ENCODE measurements at regions not wholly inside any gene's neighbourhood (a gene's known extent, or its start where the extent isn't known, plus 50 kb on each side); places are given as distances from the start of the nearest gene placed in this dataset.

- no peaks in the 10 kb centered on the region for H3K4me1 Mint-ChIP-seq (ENCODE audit: unreplicated experiment)
- H3K27me3 Mint-ChIP-seq (ENCODE audit: unreplicated experiment), result no peaks in the 10 kb centered on the region
- TF ChIP-seq CTCF (IDR thresholded peaks at IDR 0.05; ENCODE audit: unreplicated experiment), result no peak
- H3K36me3 Mint-ChIP-seq (ENCODE audit: low read depth, unreplicated experiment), result no peaks in the 10 kb centered on the region
- no peak overlapping the region for H3K4me3 Mint-ChIP-seq (ENCODE audit: unreplicated experiment)
- no peak for DNase-seq (ENCODE audit: low spot score)
- no peak overlapping the region for H3K27ac Mint-ChIP-seq (ENCODE audit: unreplicated experiment)
- no peaks in the 10 kb centered on the region for H3K9me3 Mint-ChIP-seq (ENCODE audit: unreplicated experiment)
These were observed 389.6 kb upstream of the C1orf87 start for GRCh38 chr1:60463146-60463545.

GRCh38 chr1:60461925-60462595, 388.5 kb upstream of the C1orf87 start:
- DNase-seq (ENCODE audit: low spot score), result no peak
- Mint-ChIP-seq H3K27me3 (ENCODE audit: unreplicated experiment) (no peaks in the 10 kb centered on the region), H3K36me3 (ENCODE audit: low read depth, unreplicated experiment) (no peaks in the 10 kb centered on the region), H3K9me3 (ENCODE audit: unreplicated experiment) (no peaks in the 10 kb centered on the region), H3K27ac (ENCODE audit: unreplicated experiment) (no peak overlapping the region), H3K4me3 (ENCODE audit: unreplicated experiment) (no peak overlapping the region), H3K4me1 (ENCODE audit: unreplicated experiment) (no peaks in the 10 kb centered on the region)
- TF ChIP-seq CTCF (IDR thresholded peaks at IDR 0.05; ENCODE audit: unreplicated experiment), result no peak

- Mint-ChIP-seq H3K4me1 (ENCODE audit: unreplicated experiment) (no peaks in the 10 kb centered on the region), H3K4me3 (ENCODE audit: unreplicated experiment) (no peak overlapping the region), H3K27me3 (ENCODE audit: unreplicated experiment) (no peaks in the 10 kb centered on the region), H3K27ac (ENCODE audit: unreplicated experiment) (no peak overlapping the region), H3K36me3 (ENCODE audit: low read depth, unreplicated experiment) (no peaks in the 10 kb centered on the region), H3K9me3 (ENCODE audit: unreplicated experiment) (no peaks in the 10 kb centered on the region)
- TF ChIP-seq CTCF (IDR thresholded peaks at IDR 0.05; ENCODE audit: unreplicated experiment), result no peak
- DNase-seq (ENCODE audit: low spot score), result no peak
These were observed 384.5 kb upstream of the C1orf87 start for GRCh38 chr1:60458111-60458510.

- Mint-ChIP-seq H3K27me3 (ENCODE audit: unreplicated experiment) (no peaks in the 10 kb centered on the region), H3K4me1 (ENCODE audit: unreplicated experiment) (no peaks in the 10 kb centered on the region), H3K36me3 (ENCODE audit: low read depth, unreplicated experiment) (no peaks in the 10 kb centered on the region), H3K27ac (ENCODE audit: unreplicated experiment) (no peak overlapping the region), H3K4me3 (ENCODE audit: unreplicated experiment) (no peak overlapping the region), H3K9me3 (ENCODE audit: unreplicated experiment) (no peaks in the 10 kb centered on the region)
- no peak for DNase-seq (ENCODE audit: low spot score)
- TF ChIP-seq CTCF (IDR thresholded peaks at IDR 0.05; ENCODE audit: unreplicated experiment), result no peak
These were observed 376.3 kb upstream of the C1orf87 start for GRCh38 chr1:60449876-60450275.

- H3K36me3 Mint-ChIP-seq (ENCODE audit: low read depth, unreplicated experiment), result no peaks in the 10 kb centered on the region
- no peaks in the 10 kb centered on the region for H3K9me3 Mint-ChIP-seq (ENCODE audit: unreplicated experiment)
- no peaks in the 10 kb centered on the region for H3K27me3 Mint-ChIP-seq (ENCODE audit: unreplicated experiment)
- TF ChIP-seq CTCF (IDR thresholded peaks at IDR 0.05; ENCODE audit: unreplicated experiment), result no peak
- no peak for DNase-seq (ENCODE audit: low spot score)
- no peaks in the 10 kb centered on the region for H3K4me1 Mint-ChIP-seq (ENCODE audit: unreplicated experiment)
- no peak overlapping the region for H3K4me3 Mint-ChIP-seq (ENCODE audit: unreplicated experiment)
- no peak overlapping the region for H3K27ac Mint-ChIP-seq (ENCODE audit: unreplicated experiment)
These were observed 375.3 kb upstream of the C1orf87 start for GRCh38 chr1:60448850-60449249.

Measured in endothelial cell (in vitro differentiated cells).